ENCODE measurements at regions not wholly inside any gene's neighbourhood (a gene's known extent, or its start where the extent isn't known, plus 50 kb on each side); places are given as distances from the start of the nearest gene placed in this dataset.

- Histone ChIP-seq H3K27ac (ENCODE audit: low read length, poor library complexity, severe bottlenecking) (no peak overlapping the region), H3K4me2 (ENCODE audit: low read length, poor library complexity, severe bottlenecking) (no peak overlapping the region), H3K79me1 (replicated peaks; ENCODE audit: low read length, poor library complexity, severe bottlenecking) (no peaks in the 10 kb centered on the region), H3K9ac (ENCODE audit: low read length) (no peak overlapping the region), H2BK5ac (ENCODE audit: low read depth, low read length, poor library complexity, severe bottlenecking) (no peak overlapping the region), H2BK120ac (ENCODE audit: low read depth, low read length) (no peak overlapping the region), H3K4me1 (ENCODE audit: control insufficient read depth, insufficient read depth, low read depth, low read length) (no peaks in the 10 kb centered on the region), H3K4me3 (ENCODE audit: insufficient read depth in 1 of 2, low read depth in 1 of 2, low read length in 2 of 2) (no peak overlapping the region), H3K27me3 (ENCODE audit: control insufficient read depth in 1 of 2, insufficient read depth in 1 of 2, low read length in 2 of 2) (no peaks in the 10 kb centered on the region), H3K36me3 (ENCODE audit: control insufficient read depth in 1 of 2, insufficient read depth in 2 of 2, low read depth in 1 of 2, low read length in 2 of 2) (no peaks in the 10 kb centered on the region), H3K18ac (ENCODE audit: low read depth in 1 of 2, low read length in 2 of 2) (no peak overlapping the region), H2AK5ac (ENCODE audit: low read length, severe bottlenecking) (no peak overlapping the region), H4K8ac (ENCODE audit: low read length) (no peak overlapping the region), H3K23ac (ENCODE audit: low read length in 2 of 2) (no peak overlapping the region), H2AFZ (ENCODE audit: low read depth, low read length) (no peak overlapping the region), H2BK15ac (ENCODE audit: low read depth, poor library complexity, severe bottlenecking) (no peak overlapping the region), H2BK12ac (ENCODE audit: low read length in 2 of 2) (no peak overlapping the region), H3K14ac (ENCODE audit: low read length in 2 of 2) (no peak overlapping the region), H3K9me3 (ENCODE audit: control insufficient read depth, low read length) (no peaks in the 10 kb centered on the region), H3K4ac (ENCODE audit: low read depth in 1 of 2, low read length in 2 of 2) (no peak overlapping the region), H4K91ac (ENCODE audit: low read length) (no peak overlapping the region)
- no peak for DNase-seq
These were observed 304.4 kb upstream of the LYPLAL1 start for GRCh38 chr1:218869276-218869675.

GRCh38 chr1:218872026-218872425 lies 301.7 kb upstream of the LYPLAL1 start:
- DNase-seq = no peak
- Histone ChIP-seq H2AK5ac (ENCODE audit: low read length, severe bottlenecking) (no peak overlapping the region), H3K4ac (ENCODE audit: low read depth in 1 of 2, low read length in 2 of 2) (no peak overlapping the region), H2AFZ (ENCODE audit: low read depth, low read length) (no peak overlapping the region), H4K91ac (ENCODE audit: low read length) (no peak overlapping the region), H3K27ac (ENCODE audit: low read length, poor library complexity, severe bottlenecking) (no peak overlapping the region), H3K4me3 (ENCODE audit: insufficient read depth in 1 of 2, low read depth in 1 of 2, low read length in 2 of 2) (no peak overlapping the region), H3K27me3 (ENCODE audit: control insufficient read depth in 1 of 2, insufficient read depth in 1 of 2, low read length in 2 of 2) (no peaks in the 10 kb centered on the region), H2BK12ac (ENCODE audit: low read length in 2 of 2) (no peak overlapping the region), H3K18ac (ENCODE audit: low read depth in 1 of 2, low read length in 2 of 2) (no peak overlapping the region), H3K79me1 (replicated peaks; ENCODE audit: low read length, poor library complexity, severe bottlenecking) (no peaks in the 10 kb centered on the region), H2BK120ac (ENCODE audit: low read depth, low read length) (no peak overlapping the region), H2BK15ac (ENCODE audit: low read depth, poor library complexity, severe bottlenecking) (no peak overlapping the region), H3K4me2 (ENCODE audit: low read length, poor library complexity, severe bottlenecking) (no peak overlapping the region), H3K9ac (ENCODE audit: low read length) (no peak overlapping the region), H3K36me3 (ENCODE audit: control insufficient read depth in 1 of 2, insufficient read depth in 2 of 2, low read depth in 1 of 2, low read length in 2 of 2) (no peaks in the 10 kb centered on the region), H2BK5ac (ENCODE audit: low read depth, low read length, poor library complexity, severe bottlenecking) (no peak overlapping the region), H3K9me3 (ENCODE audit: control insufficient read depth, low read length) (no peaks in the 10 kb centered on the region), H3K23ac (ENCODE audit: low read length in 2 of 2) (no peak overlapping the region), H4K8ac (ENCODE audit: low read length) (no peak overlapping the region), H3K4me1 (ENCODE audit: control insufficient read depth, insufficient read depth, low read depth, low read length) (no peaks in the 10 kb centered on the region), H3K14ac (ENCODE audit: low read length in 2 of 2) (no peak overlapping the region)
- WGBS = 6% methylated on average over 4 of the region's 4 CpGs

GRCh38 chr1:218872928-218873327 lies 300.8 kb upstream of the LYPLAL1 start:
- no peak for DNase-seq
- Histone ChIP-seq H2AK5ac (ENCODE audit: low read length, severe bottlenecking) (no peak overlapping the region), H2BK12ac (ENCODE audit: low read length in 2 of 2) (no peak overlapping the region), H3K27me3 (ENCODE audit: control insufficient read depth in 1 of 2, insufficient read depth in 1 of 2, low read length in 2 of 2) (no peaks in the 10 kb centered on the region), H2AFZ (ENCODE audit: low read depth, low read length) (no peak overlapping the region), H3K23ac (ENCODE audit: low read length in 2 of 2) (no peak overlapping the region), H4K91ac (ENCODE audit: low read length) (no peak overlapping the region), H2BK15ac (ENCODE audit: low read depth, poor library complexity, severe bottlenecking) (no peak overlapping the region), H3K27ac (ENCODE audit: low read length, poor library complexity, severe bottlenecking) (no peak overlapping the region), H4K8ac (ENCODE audit: low read length) (no peak overlapping the region), H3K4me3 (ENCODE audit: insufficient read depth in 1 of 2, low read depth in 1 of 2, low read length in 2 of 2) (no peak overlapping the region), H3K14ac (ENCODE audit: low read length in 2 of 2) (no peak overlapping the region), H3K4me2 (ENCODE audit: low read length, poor library complexity, severe bottlenecking) (no peak overlapping the region), H3K9ac (ENCODE audit: low read length) (no peak overlapping the region), H3K18ac (ENCODE audit: low read depth in 1 of 2, low read length in 2 of 2) (peak overlapping the region in 1 of 2 experiments; percentile 16), H2BK5ac (ENCODE audit: low read depth, low read length, poor library complexity, severe bottlenecking) (no peak overlapping the region), H2BK120ac (ENCODE audit: low read depth, low read length) (no peak overlapping the region), H3K9me3 (ENCODE audit: control insufficient read depth, low read length) (no peaks in the 10 kb centered on the region), H3K4me1 (ENCODE audit: control insufficient read depth, insufficient read depth, low read depth, low read length) (no peaks in the 10 kb centered on the region), H3K36me3 (ENCODE audit: control insufficient read depth in 1 of 2, insufficient read depth in 2 of 2, low read depth in 1 of 2, low read length in 2 of 2) (no peaks in the 10 kb centered on the region), H3K79me1 (replicated peaks; ENCODE audit: low read length, poor library complexity, severe bottlenecking) (no peaks in the 10 kb centered on the region), H3K4ac (ENCODE audit: low read depth in 1 of 2, low read length in 2 of 2) (no peak overlapping the region)
- 100% methylated on average over 1 of the region's 1 CpG for WGBS

GRCh38 chr1:218874313-218874712 lies 299.4 kb upstream of the LYPLAL1 start:
- Histone ChIP-seq H3K4me1 (ENCODE audit: control insufficient read depth, insufficient read depth, low read depth, low read length) (no peaks in the 10 kb centered on the region), H3K23ac (ENCODE audit: low read length in 2 of 2) (no peak overlapping the region), H3K14ac (ENCODE audit: low read length in 2 of 2) (no peak overlapping the region), H3K27me3 (ENCODE audit: control insufficient read depth in 1 of 2, insufficient read depth in 1 of 2, low read length in 2 of 2) (no peaks in the 10 kb centered on the region), H3K18ac (ENCODE audit: low read depth in 1 of 2, low read length in 2 of 2) (no peak overlapping the region), H3K4me3 (ENCODE audit: insufficient read depth in 1 of 2, low read depth in 1 of 2, low read length in 2 of 2) (no peak overlapping the region), H3K9me3 (ENCODE audit: control insufficient read depth, low read length) (no peaks in the 10 kb centered on the region), H2BK15ac (ENCODE audit: low read depth, poor library complexity, severe bottlenecking) (no peak overlapping the region), H2AFZ (ENCODE audit: low read depth, low read length) (no peak overlapping the region), H3K4ac (ENCODE audit: low read depth in 1 of 2, low read length in 2 of 2) (no peak overlapping the region), H3K4me2 (ENCODE audit: low read length, poor library complexity, severe bottlenecking) (no peak overlapping the region), H2BK120ac (ENCODE audit: low read depth, low read length) (no peak overlapping the region), H4K8ac (ENCODE audit: low read length) (no peak overlapping the region), H3K27ac (ENCODE audit: low read length, poor library complexity, severe bottlenecking) (no peak overlapping the region), H3K79me1 (replicated peaks; ENCODE audit: low read length, poor library complexity, severe bottlenecking) (no peaks in the 10 kb centered on the region), H4K91ac (ENCODE audit: low read length) (no peak overlapping the region), H2BK12ac (ENCODE audit: low read length in 2 of 2) (no peak overlapping the region), H2AK5ac (ENCODE audit: low read length, severe bottlenecking) (no peak overlapping the region), H3K9ac (ENCODE audit: low read length) (no peak overlapping the region), H2BK5ac (ENCODE audit: low read depth, low read length, poor library complexity, severe bottlenecking) (no peak overlapping the region), H3K36me3 (ENCODE audit: control insufficient read depth in 1 of 2, insufficient read depth in 2 of 2, low read depth in 1 of 2, low read length in 2 of 2) (no peaks in the 10 kb centered on the region)
- 66% methylated on average over 4 of the region's 4 CpGs for WGBS
- DNase-seq = peak; percentile 85

Data from mesenchymal stem cell (in vitro differentiated cells and primary cell).